Chondrocyte (in vitro differentiated cells): ENCODE measurements at regions not wholly inside any gene's neighbourhood (a gene's known extent, or its start where the extent isn't known, plus 50 kb on each side); places are given as distances from the start of the nearest gene placed in this dataset.

Experiments
- DNase-seq: peaks from one replicate; pipeline ENCODE4 v3.0.0; 2021; ENCODE audit warnings: mixed read lengths, low spot score
- H3K27ac Mint-ChIP-seq: one replicate; pipeline ENCODE4 v1.8.0; 2021; ENCODE audit warnings: mild to moderate bottlenecking, moderate library complexity, mixed read lengths; ENCODE audit not compliant: unreplicated experiment
- H3K27me3 Mint-ChIP-seq: 2 replicates; pipeline ENCODE4 v1.8.0; 2021; ENCODE audit warnings: low read depth, mixed read lengths
- H3K36me3 Mint-ChIP-seq: 2 replicates; pipeline ENCODE4 v1.8.0; 2021; ENCODE audit warnings: low read depth, mixed read lengths
- H3K4me1 Mint-ChIP-seq: 2 replicates; pipeline ENCODE4 v1.8.0; 2021; ENCODE audit warnings: low read depth, mild to moderate bottlenecking, mixed read lengths
- H3K4me3 Mint-ChIP-seq: one replicate; pipeline ENCODE4 v1.8.0; 2021; ENCODE audit warnings: mild to moderate bottlenecking, moderate library complexity, mixed read lengths; ENCODE audit not compliant: unreplicated experiment
- H3K9me3 Mint-ChIP-seq: 2 replicates; pipeline ENCODE4 v1.8.0; 2021; ENCODE audit warnings: low read depth, mixed read lengths
- CTCF ChIP-seq: fragments of 200-600 bp; sonication (generic); IDR thresholded peaks from 2 replicates; pipeline ENCODE4 v1.5.0; 2021; ENCODE audit warnings: antibody characterized with exemption, mild to moderate bottlenecking, moderate library complexity

GRCh38 chr16:77068402-77068801, 122.6 kb upstream of the MON1B start:
- Mint-ChIP-seq H3K4me3 (no peak overlapping the region), H3K27ac (no peak overlapping the region), H3K9me3 (peaks cover 1% of the 10 kb centered on the region), H3K4me1 (no peaks in the 10 kb centered on the region), H3K36me3 (no peaks in the 10 kb centered on the region), H3K27me3 (no peaks in the 10 kb centered on the region)
- DNase-seq: no peak
- no peak for TF ChIP-seq CTCF

GRCh38 chr16:77069929-77070328, 121.1 kb upstream of the MON1B start:
- DNase-seq: no peak
- no peaks in the 10 kb centered on the region for H3K4me1 Mint-ChIP-seq
- H3K4me3 Mint-ChIP-seq: no peak overlapping the region
- no peaks in the 10 kb centered on the region for H3K27me3 Mint-ChIP-seq
- no peak overlapping the region for H3K27ac Mint-ChIP-seq
- no peaks in the 10 kb centered on the region for H3K36me3 Mint-ChIP-seq
- no peak for TF ChIP-seq CTCF
- H3K9me3 Mint-ChIP-seq: peaks cover 6% of the 10 kb centered on the region

- Mint-ChIP-seq H3K4me1 (no peaks in the 10 kb centered on the region), H3K27me3 (no peaks in the 10 kb centered on the region), H3K36me3 (no peaks in the 10 kb centered on the region), H3K4me3 (no peak overlapping the region), H3K27ac (no peak overlapping the region), H3K9me3 (peaks cover 6% of the 10 kb centered on the region)
- TF ChIP-seq CTCF: no peak
- DNase-seq: no peak
These were observed 120.3 kb upstream of the MON1B start for GRCh38 chr16:77070683-77071082.

GRCh38 chr16:77076839-77077238, 114.2 kb upstream of the MON1B start:
- H3K4me3 Mint-ChIP-seq: no peak overlapping the region
- no peaks in the 10 kb centered on the region for H3K4me1 Mint-ChIP-seq
- no peak overlapping the region for H3K27ac Mint-ChIP-seq
- no peaks in the 10 kb centered on the region for H3K27me3 Mint-ChIP-seq
- no peak for DNase-seq
- TF ChIP-seq CTCF: no peak
- peaks cover 6% of the 10 kb centered on the region for H3K9me3 Mint-ChIP-seq
- no peaks in the 10 kb centered on the region for H3K36me3 Mint-ChIP-seq

- Mint-ChIP-seq H3K9me3 (peaks cover 6% of the 10 kb centered on the region), H3K27me3 (no peaks in the 10 kb centered on the region), H3K36me3 (no peaks in the 10 kb centered on the region), H3K27ac (no peak overlapping the region), H3K4me1 (no peaks in the 10 kb centered on the region), H3K4me3 (no peak overlapping the region)
- no peak for DNase-seq
- TF ChIP-seq CTCF: no peak
These were observed 113.6 kb upstream of the MON1B start for GRCh38 chr16:77077256-77077922.
